GM18520 (cell line): ENCODE measurements at regions not wholly inside any gene's neighbourhood (a gene's known extent, or its start where the extent isn't known, plus 50 kb on each side); places are given as distances from the start of the nearest gene placed in this dataset.
"Not testable (repeated sequence)": the region's sequence is repeated elsewhere in the genome, so short reads cannot be mapped to it uniquely, and the experiment has no call there.

ENCODE experiments used
- ATAC-seq: cut with Tn5 transposase; IDR thresholded peaks from one replicate; pipeline ENCODE4 v1.9.1; 2021; ENCODE audit not compliant: unreplicated experiment

DNA sequence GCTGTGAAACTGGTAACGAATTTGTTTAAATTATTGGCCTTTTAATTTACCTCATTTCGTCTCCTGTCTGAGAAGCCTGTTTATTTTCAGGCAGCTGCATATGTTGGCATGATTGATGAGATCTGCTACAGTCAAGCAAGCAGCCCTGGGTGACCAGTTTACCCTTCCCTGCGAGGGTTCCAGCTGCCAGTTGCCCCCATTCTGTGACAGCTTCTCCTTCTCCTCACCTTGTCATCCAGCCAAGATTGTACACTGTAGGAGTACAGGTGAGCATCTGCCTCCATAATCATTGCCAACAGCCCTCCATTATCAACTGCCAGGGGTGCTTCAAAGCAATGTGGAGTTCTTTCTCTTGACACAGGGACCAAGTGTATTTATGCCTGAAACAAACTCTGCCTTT lies 1979.9 kb upstream of the PRR20A start:
- no peak for ATAC-seq

DNA sequence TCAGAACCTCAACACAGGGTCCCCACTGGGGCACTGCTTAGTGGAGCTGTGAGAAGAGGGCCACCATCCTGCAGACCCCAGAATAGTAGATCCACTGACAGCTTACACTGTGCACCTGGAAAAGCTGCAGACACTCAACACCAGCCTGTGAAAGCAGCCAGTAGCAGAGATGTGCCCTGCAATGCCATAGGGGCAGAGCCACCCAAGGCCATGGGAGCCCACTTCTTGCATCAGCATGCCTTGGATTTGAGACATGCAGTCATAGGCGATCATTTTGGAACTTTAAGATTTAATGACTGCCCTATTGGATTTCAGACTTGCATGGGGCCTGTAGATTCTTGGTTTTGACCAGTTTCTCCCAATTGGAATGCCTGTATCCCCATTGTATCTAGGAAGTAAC lies 1962.1 kb upstream of the PRR20A start:
- ATAC-seq = not testable (repeated sequence)

DNA sequence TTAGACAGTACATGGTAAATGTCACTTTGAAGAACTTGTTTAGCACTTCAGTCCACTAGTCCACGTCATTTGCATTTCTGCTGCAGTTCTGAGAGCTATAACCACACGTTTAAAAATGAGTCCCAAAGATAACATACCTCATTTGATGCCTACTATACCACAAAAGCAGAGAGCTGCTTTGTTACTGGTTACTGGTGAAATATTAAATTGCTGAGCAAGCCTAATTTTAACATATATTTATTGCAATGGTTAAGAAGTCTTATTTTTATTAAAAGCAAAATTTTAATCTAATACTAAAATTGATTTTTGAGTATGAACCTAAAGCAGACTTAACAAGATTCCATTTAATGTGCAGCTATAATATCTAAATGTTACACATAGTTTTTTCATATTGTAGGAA lies 1949.7 kb upstream of the PRR20A start:
- no peak for ATAC-seq

DNA sequence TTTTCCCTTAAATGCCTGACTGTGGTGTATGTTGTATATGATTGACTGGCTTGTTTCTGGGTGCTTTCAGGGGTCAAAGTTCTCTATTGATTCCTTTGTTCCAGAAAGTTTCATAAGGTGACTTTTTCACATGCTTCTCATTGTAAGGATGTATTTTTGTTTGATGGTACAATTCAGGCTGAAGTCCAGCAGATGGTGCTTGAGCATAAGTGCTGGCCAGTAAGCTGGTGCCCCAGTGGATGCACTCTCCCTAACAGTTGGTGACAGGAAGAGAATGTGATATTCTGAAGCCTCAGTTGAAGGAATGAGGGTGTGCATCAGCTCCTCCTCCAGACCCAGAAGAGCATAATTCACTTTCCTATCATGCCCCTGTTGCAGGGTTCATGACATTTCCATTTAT lies 1941.6 kb upstream of the PRR20A start:
- ATAC-seq = no peak

DNA sequence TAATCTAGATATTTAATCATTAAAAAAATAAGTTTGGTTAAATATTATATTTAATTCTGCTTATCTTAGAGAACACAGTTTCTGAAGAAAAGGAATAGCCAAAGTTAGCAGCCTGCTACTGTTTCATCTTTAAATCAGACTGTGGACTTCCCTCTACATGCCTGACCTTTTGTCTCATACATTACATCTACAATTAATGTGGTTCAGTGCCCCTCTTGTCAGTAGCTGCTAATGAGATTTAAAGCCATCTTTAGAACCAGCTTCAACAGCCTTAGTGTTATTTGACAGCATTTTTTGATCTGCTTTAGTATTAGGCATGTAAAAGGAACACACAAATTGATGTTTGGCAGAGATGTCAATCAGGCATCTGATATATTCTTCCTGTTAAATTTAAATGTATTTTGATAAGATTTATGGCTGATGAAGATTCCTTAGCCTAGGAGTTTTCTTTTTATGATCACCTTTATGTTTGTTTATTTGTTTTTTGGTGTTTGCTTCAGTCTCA lies 1925.8 kb upstream of the PRR20A start:
- no peak for ATAC-seq

DNA sequence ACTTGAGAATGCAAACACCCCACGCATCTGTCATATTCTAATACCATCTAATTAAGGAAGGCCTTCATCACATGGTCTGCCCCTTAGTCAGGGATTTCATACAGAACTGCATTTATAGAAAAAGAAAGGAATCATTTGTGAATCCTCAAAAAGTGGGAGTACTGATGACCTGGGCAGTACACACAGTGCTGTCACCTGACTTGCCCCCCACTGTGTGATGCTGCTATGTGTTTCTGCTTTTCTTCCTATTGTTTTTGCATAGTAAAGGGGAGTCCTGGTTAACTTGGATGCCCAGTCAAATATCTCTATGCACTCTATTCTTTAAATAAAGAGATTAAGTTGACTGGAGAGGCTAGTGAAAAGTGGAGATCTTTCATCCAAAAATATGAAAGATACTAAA lies 1921.2 kb upstream of the PRR20A start:
- no peak for ATAC-seq

DNA sequence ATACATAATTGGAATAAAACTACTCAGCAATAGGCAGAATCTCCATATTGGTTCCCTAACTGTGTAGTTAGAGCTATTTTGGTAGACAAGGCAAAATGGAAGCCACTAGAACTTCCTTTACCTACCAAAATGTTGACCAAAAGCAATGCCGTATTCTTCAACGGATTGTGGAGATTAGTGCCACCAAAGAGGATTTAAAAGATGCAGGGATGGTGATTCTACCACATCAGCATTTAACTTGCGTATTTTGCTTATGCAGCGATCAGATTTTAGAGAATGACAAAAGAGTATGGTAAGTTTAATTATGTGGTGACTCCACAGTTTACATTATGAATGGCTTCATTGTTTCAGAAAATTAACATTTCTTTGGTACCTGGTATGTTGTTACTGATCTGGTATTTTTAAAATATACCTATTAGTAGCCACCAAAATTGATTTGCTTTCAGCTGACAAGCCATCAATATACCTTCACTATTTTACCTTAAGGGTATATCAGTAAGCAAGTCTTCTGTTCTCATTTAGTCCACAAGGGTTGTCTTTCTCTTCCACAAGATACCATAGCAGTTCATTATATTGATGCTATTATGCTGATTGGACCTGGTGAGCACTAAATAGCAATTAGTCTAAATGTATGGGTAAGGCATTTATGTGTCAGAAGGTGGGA lies 1910.7 kb upstream of the PRR20A start:
- ATAC-seq = no peak

DNA sequence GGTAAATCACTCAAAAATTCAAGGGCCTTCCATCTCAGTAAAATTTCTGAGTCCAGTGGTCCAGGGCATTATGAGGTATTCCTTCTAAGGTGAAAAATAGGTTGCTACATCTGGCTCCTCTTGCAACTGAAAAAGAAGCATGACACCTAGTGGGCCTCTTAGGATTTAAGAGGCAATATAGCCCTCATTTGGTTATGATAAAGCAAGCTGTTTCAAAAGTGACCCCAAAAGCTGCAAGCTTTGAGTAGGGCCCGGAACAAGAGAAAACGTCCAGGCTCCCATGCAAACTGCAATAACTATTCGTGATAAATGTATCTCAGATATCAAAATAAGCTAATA lies 1910.2 kb upstream of the PRR20A start:
- no peak for ATAC-seq

DNA sequence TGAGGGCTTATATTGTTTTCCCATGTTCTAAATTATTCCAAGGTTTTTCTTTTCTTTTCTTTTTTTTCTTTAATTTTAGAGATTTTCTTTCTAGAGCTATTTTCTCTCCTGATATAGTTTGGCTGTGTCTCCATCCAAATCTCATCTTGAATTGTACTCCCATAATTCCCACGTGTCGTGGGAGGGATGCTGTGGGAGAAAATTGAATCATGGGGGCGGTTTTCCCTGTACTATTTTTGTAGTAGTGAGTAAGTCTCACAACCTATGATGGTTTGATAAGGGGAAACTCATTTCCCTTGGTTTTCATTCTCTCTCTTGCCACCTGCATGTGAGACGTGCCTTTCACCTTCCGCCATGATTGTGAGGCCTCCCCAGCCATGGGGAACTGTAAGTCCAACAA lies 1906.4 kb upstream of the PRR20A start:
- ATAC-seq = no peak

DNA sequence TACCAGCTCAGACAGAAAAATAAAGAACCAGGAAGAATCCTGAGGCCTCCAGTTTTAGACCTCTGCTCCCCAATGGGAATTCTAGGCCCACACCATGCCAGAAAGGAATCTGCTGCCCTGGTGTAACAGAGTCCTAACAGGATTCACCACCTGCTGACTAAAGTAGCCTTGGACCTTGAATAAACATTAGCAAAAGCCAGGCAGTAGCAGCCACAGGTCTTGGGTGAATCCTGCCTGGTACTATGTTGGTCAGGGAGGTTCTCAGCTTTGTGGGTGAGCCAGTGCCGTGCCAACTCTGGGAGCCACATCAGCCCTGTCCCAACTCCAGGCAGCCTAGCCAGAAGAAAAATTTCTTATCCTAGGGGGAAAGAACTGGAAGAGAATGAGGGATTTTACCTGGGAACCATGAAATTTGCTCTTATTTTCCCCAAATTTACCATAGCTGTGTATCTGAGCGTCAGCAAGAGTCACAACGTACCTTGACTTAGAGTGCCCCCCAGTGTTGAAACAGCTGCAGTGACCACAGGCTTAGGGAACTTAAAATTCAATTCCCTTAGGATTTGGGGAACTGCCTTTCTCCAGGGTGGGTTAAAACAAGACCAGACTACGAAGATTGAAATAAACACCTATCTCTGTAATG lies 1895.6 kb upstream of the PRR20A start:
- no peak for ATAC-seq

DNA sequence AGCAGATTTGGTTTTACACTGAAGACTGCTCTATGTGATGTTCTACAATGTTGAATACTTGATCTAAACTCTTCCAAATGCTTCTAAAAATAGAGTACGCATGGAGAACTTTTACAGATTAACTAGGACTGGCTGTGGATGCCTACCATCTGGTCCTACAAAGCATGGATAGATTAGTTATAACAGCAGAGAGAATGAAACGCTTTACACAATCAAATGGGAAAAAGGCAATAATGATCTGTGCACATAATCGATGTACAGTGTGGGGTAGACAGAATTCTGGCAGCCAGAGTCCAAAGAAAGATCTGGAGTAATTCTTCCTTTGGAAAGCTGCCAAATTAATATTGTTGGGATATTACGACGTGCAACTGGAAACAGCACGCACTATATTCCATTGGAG lies 1885.5 kb upstream of the PRR20A start:
- ATAC-seq = no peak

DNA sequence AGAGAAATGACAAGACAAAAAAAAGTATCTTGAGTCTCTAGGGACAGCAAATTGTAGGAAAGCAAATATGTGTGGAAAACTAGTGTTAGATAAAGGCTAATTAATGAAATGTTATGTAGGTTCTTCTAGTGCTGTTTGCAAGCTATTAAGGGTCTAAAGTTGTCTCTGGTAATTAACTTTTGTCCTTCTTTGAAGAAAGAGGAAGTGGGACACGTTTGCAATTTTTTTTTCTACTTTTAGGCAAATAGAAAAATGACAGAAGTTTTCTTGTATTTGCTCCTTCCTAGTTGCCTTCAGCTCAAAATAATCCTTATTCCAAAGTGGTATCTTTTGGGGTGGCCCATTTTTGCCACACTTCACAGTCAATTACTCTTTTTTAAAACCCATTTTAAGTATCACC lies 1877.7 kb upstream of the PRR20A start:
- ATAC-seq = no peak

DNA sequence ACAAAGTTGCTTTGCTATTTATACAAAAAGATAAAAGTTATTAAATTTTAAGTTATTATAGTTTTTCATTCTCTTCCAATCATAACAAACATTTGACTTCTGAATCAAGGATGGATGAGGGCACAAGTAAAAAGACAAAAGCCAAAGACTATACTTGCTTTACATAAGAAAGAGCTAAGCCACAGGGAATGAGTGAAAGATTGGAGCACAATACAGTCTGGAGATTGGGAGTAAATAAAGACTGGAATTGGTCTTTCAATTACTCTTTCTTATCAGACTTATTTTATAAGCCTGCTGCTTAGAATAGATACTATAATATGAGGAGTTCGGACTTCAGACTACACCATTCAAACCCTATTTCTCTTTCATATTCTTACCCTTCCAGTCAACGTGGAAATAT lies 1874.1 kb upstream of the PRR20A start:
- no peak for ATAC-seq

DNA sequence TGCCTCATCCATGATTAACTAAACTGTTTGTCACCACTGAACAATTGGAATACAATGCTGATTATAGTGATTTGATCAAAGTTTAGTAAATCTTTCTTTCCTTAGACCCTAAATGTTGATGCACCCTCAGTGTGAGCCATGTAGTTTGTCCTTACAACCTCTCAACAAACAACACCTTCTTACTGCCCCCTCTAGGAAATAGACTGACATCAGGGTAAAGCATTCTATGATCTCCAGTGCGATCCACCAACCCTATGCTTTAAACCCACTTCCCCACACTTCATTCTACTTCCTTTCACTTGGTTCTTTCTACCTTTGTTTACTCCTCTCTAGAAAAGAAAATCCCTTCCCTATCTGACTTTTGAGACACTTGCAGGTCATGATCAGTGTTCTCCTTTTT lies 1842.5 kb upstream of the PRR20A start:
- ATAC-seq = no peak

DNA sequence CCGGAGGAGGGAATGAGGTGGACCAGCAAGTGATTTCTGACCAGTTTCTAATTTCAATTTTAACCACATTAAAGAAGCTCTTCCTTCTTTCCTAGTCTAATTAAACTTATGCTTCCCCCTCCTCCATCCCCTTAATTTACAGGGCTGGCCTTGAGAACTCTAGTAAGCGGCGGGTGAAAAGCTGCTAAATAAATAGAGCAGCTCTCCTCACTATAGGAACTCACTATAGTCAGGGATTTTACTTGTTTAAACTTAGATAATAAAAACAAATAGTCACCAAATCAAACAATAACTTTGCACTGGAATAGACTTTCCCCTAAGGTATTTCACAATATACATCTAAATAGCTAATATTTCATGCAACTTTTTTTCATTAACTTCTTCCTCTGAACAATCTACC lies 1838.2 kb upstream of the PRR20A start:
- ATAC-seq = no peak

DNA sequence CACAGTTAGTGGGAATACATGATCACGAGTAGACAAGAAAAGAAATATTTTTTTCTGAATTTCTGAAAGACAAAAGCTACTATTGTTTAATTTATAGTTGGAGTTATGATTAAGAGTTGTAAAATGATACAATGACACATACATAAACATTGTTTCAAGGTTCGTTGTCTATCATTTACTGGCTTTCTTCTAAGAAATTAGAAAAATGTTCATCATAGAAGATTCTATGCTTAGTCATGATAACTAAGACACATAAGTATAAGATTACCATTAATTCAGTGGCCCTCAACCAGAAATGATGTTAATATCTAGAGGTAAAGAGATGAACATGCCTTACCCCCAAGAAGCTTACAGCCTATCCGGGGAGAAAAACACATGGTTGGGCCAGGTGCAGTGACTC lies 1832.8 kb upstream of the PRR20A start:
- ATAC-seq = no peak

DNA sequence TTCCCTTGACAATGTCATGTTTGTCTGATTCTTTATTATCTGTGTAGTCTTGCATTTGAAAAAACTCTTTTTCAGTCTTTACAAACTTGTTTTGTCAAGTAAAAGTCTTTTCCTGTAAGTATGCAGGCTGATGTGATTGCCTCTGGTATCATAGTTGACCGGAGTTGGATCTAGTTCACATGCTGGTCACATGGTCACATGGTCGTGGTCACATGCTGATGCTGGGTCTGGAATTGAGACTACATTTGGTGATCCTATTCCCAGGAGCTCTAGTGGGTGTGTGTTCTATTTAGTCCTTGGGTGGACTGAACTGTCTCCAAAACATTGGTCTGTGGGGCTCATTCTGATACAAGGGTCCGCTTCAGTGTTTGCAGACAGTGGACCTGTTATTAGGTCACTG lies 1798.8 kb upstream of the PRR20A start:
- ATAC-seq = no peak

DNA sequence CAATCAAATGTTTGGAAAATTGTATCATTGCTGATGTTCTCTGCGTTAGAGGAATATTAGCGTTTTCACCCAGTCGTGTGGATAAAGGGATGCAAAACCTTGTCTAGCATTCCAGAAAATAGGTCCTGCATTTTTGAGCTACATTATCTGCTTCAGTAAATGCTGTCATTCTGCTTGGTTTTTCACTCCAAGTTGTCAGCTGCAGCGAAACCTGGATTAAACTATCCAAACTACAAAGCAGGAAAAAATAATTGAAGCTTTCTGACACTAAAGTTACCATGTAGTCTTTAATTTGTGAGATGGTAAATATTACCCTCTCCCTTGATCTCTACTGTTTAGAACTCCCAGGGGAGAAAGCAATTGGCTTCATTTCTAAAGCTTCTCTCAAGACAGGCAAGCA lies 1795.5 kb upstream of the PRR20A start:
- ATAC-seq = no peak

DNA sequence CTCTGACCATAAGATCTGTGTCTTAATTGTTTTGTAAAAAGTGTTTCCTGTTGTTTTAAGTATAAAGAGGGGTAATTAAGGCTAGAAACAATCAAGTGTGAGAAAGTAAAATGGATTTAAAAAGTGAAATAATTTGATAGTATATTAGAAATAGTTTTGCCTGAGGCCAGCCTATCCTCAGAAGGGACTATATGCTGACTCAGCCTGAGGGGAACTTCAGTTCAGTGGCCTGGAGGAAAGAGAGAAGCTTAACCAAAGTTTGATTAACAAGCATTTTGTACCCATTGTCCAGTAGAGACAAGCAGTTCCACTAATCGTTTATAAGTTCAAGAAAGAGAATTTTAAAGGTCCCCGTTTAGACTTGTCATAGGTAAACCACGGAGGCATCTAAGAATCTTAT lies 1793.2 kb upstream of the PRR20A start:
- no peak for ATAC-seq

DNA sequence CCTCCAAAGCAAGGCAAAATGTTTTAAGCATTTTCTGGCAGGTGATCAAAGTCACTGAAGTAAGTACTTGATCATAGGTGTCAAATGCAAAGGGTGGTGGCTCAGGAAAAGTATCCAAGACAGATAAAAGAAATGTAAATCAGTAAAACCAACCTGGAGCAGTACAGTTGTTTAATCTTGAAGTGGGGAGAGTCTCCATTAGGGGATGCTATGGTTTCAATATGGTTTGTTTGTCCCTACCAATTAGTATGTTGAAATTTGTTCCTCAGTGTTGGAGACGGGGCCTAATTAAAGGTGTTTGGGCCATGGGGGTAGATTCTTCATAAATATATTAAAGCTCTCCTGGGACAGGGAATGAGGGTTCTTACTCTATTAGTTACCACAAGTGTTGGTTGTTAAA lies 1781.7 kb upstream of the PRR20A start:
- no peak for ATAC-seq

DNA sequence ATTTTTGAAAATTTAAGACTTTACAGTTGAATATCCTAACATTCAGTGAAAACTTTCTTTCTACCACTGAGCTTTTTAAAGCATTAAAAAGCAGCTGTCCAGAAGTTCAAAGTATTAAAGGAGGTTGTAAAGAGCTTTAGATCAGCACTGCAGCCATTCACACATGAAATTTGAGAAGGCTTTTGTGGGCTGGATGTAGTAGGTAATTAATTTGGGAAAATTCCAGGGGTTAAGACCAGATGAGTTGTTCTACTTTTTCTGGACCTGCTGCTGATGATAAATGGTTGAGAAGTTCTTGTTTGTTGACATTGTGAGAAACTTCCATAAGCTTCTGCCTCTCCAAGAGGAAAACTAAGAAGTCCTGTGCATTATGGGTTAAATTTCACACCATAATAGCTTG lies 1779.6 kb upstream of the PRR20A start:
- ATAC-seq = no peak

DNA sequence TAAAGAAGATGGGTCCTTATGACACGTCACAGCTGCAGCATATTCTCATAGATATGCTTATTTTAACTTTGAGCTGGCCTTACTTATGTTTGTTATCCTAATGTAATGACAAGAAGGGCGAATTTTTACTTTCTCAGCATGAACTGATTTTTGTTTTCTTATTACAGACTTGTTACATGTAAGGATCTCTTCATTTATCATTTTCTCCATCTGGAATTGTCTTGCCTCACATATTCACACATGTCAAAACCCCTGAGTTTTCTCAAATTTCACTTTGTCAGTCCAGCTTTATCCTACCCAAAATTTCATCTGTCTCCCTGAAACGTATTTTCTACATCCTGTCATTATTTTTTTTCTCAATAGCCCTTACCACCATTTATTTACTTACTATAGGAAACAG lies 1774.0 kb upstream of the PRR20A start:
- no peak for ATAC-seq

DNA sequence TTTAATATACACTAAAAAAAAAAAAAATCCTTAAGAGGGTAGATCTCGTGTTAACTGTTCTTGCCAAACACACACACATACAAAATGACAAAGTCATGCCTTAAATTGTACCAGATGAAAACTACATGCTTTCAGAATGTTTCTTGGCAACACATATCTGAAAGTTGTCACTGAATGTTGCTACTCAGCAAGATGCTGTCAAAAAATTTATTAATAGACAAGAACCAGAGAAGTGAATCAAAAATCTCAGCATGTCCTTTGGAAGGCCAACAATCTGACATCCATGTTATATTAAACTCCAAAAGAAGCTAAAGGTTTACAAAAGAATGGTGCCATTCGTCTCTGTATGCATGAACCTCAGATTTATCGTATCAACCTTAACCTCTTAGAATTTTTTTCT lies 1746.2 kb upstream of the PRR20A start:
- ATAC-seq = no peak
